NCI-H345 (cell line): ENCODE measurements at regions not wholly inside any gene's neighbourhood (a gene's known extent, or its start where the extent isn't known, plus 50 kb on each side); places are given as distances from the start of the nearest gene placed in this dataset.

Source experiments
- DNase-seq: peaks from one replicate; lab custom pipeline; 2025; lab: John Stamatoyannopoulos, UW

- no peak for DNase-seq
These were observed 233.1 kb downstream of the C1orf94 start for GRCh38 chr1:34409689-34410229.

- no peak for DNase-seq
These were observed 236.1 kb downstream of the C1orf94 start for GRCh38 chr1:34412598-34413370.

- peak; percentile 36 for DNase-seq
These were observed 238.4 kb downstream of the C1orf94 start for GRCh38 chr1:34415140-34415539.

- peak; percentile 6 for DNase-seq
These were observed 241.5 kb downstream of the C1orf94 start for GRCh38 chr1:34418166-34418565.

- peak; percentile 23 for DNase-seq
These were observed 243.0 kb downstream of the C1orf94 start for GRCh38 chr1:34419663-34420136.

- no peak for DNase-seq
These were observed 248.3 kb downstream of the C1orf94 start for GRCh38 chr1:34425046-34425445.

- no peak for DNase-seq
These were observed 249.1 kb downstream of the C1orf94 start for GRCh38 chr1:34425785-34426184.

GRCh38 chr1:34426325-34426896, 249.7 kb downstream of the C1orf94 start:
- DNase-seq, result no peak

- no peak for DNase-seq
These were observed 250.5 kb downstream of the C1orf94 start for GRCh38 chr1:34427170-34427569.

- DNase-seq, result no peak
These were observed 256.4 kb downstream of the C1orf94 start for GRCh38 chr1:34433099-34433498.

- DNase-seq, result no peak
These were observed 260.1 kb downstream of the C1orf94 start for GRCh38 chr1:34436836-34437235.

- DNase-seq, result no peak
These were observed 264.8 kb downstream of the C1orf94 start for GRCh38 chr1:34441259-34442069.

GRCh38 chr1:34444516-34444915, 267.8 kb downstream of the C1orf94 start:
- DNase-seq, result no peak

- DNase-seq, result no peak
These were observed 273.6 kb downstream of the C1orf94 start for GRCh38 chr1:34450325-34450724.

- DNase-seq, result no peak
These were observed 275.7 kb downstream of the C1orf94 start for GRCh38 chr1:34452451-34452850.

- DNase-seq, result no peak
These were observed 278.4 kb downstream of the C1orf94 start for GRCh38 chr1:34455121-34455520.

GRCh38 chr1:34460193-34460592, 283.5 kb downstream of the C1orf94 start:
- DNase-seq, result peak; percentile 35

- DNase-seq, result no peak
These were observed 284.4 kb upstream of the GJB5 start for GRCh38 chr1:34470401-34470800.

GRCh38 chr1:34474566-34474965, 280.3 kb upstream of the GJB5 start:
- DNase-seq, result no peak

- no peak for DNase-seq
These were observed 278.5 kb upstream of the GJB5 start for GRCh38 chr1:34476371-34476770.

- no peak for DNase-seq
These were observed 277.2 kb upstream of the GJB5 start for GRCh38 chr1:34477632-34478141.

GRCh38 chr1:34478515-34479076, 276.3 kb upstream of the GJB5 start:
- peak; percentile 40 for DNase-seq
